Type B pancreatic cell (in vitro differentiated cells): ENCODE measurements at regions not wholly inside any gene's neighbourhood (a gene's known extent, or its start where the extent isn't known, plus 50 kb on each side); places are given as distances from the start of the nearest gene placed in this dataset.

ENCODE experiments used
- DNase-seq: peaks from one replicate; pipeline ENCODE4 v3.0.0; 2021; ENCODE audit warnings: mixed read lengths; ENCODE audit not compliant: unreplicated experiment; ENCODE audit errors: extremely low spot score
- H3K27ac Mint-ChIP-seq: 2 replicates; pipeline ENCODE4 v1.8.0; 2021; ENCODE audit warnings: mild to moderate bottlenecking, mixed read lengths
- H3K27me3 Mint-ChIP-seq: 2 replicates; pipeline ENCODE4 v1.8.0; 2021; ENCODE audit warnings: mixed read lengths
- H3K36me3 Mint-ChIP-seq: 2 replicates; pipeline ENCODE4 v1.8.0; 2021; ENCODE audit warnings: mixed read lengths
- H3K4me1 Mint-ChIP-seq: one replicate; pipeline ENCODE4 v1.8.0; 2021; ENCODE audit warnings: mixed read lengths; ENCODE audit not compliant: unreplicated experiment
- H3K4me3 Mint-ChIP-seq: 2 replicates; pipeline ENCODE4 v1.8.0; 2021; ENCODE audit warnings: mild to moderate bottlenecking, mixed read lengths
- H3K9me3 Mint-ChIP-seq: 2 replicates; pipeline ENCODE4 v1.8.0; 2021; ENCODE audit warnings: mixed read lengths
- CTCF ChIP-seq: fragments of 200-600 bp; sonication (generic); conservative IDR thresholded peaks from 2 replicates; pipeline ENCODE4 v1.5.0; 2021; ENCODE audit warnings: antibody characterized with exemption, mild to moderate bottlenecking

GRCh38 chr7:37633048-37633447 is 50.5 kb upstream of the GPR141 start:
- Mint-ChIP-seq H3K27me3 (no peaks in the 10 kb centered on the region), H3K27ac (no peak overlapping the region), H3K9me3 (peaks cover 10% of the 10 kb centered on the region), H3K36me3 (no peaks in the 10 kb centered on the region), H3K4me1 (no peaks in the 10 kb centered on the region), H3K4me3 (no peak overlapping the region)
- no peak for TF ChIP-seq CTCF
- no peak for DNase-seq
